ENCODE measurements at regions not wholly inside any gene's neighbourhood (a gene's known extent, or its start where the extent isn't known, plus 50 kb on each side); places are given as distances from the start of the nearest gene placed in this dataset.

GRCh38 chr2:62349788-62350187, 153.9 kb downstream of the B3GNT2 start:
- H3K36me3 ChIP-seq (ENCODE audit: insufficient read depth, low read length): no peaks in the 10 kb centered on the region
- no peaks in the 10 kb centered on the region for H4K20me1 ChIP-seq (ENCODE audit: insufficient read depth, low read length)
- H3K4me3 ChIP-seq (ENCODE audit: insufficient read depth, low read depth, low read length): no peak overlapping the region
- peaks cover 16% of the 10 kb centered on the region for H3K9me3 Mint-ChIP-seq (ENCODE audit: unreplicated experiment)
- no peaks in the 10 kb centered on the region for H3K9me3 ChIP-seq (ENCODE audit: insufficient read depth, low read depth, low read length)
- H3K4me2 ChIP-seq (ENCODE audit: low read length): no peak overlapping the region
- no peaks in the 10 kb centered on the region for H3K79me2 ChIP-seq (ENCODE audit: insufficient read depth, low read length)
- H2AFZ ChIP-seq (ENCODE audit: low read depth, low read length): no peak overlapping the region
- no peaks in the 10 kb centered on the region for H3K4me1 ChIP-seq (ENCODE audit: insufficient read depth, low read length)
- H3K4me1 Mint-ChIP-seq (ENCODE audit: low read depth, unreplicated experiment): no peaks in the 10 kb centered on the region
- FAIRE-seq (no peak), DNase-seq (ENCODE audit: low read depth) (no peak)
- H3K27me3 Mint-ChIP-seq (ENCODE audit: low read depth, unreplicated experiment): no peaks in the 10 kb centered on the region
- H3K36me3 Mint-ChIP-seq (ENCODE audit: low read depth, unreplicated experiment): no peaks in the 10 kb centered on the region
- no peak overlapping the region for H3K9ac ChIP-seq (ENCODE audit: low read length)
- H3K27ac ChIP-seq (ENCODE audit: low read depth, low read length): no peak overlapping the region
- no peaks in the 10 kb centered on the region for H3K27me3 ChIP-seq (ENCODE audit: insufficient read depth, low read length)
- TF ChIP-seq CTCF (IDR thresholded peaks at IDR 0.05; ENCODE audit: insufficient read depth, low read depth, low read length) (no peak), EZH2 (IDR thresholded peaks at IDR 0.05; ENCODE audit: insufficient read depth, low read length) (no peak)
- no peak overlapping the region for H3K4me3 Mint-ChIP-seq (ENCODE audit: unreplicated experiment)
- no peak overlapping the region for H3K27ac Mint-ChIP-seq (ENCODE audit: unreplicated experiment)

GRCh38 chr2:62348700-62349099, 152.8 kb downstream of the B3GNT2 start:
- Mint-ChIP-seq H3K4me1 (ENCODE audit: low read depth, unreplicated experiment) (no peaks in the 10 kb centered on the region), H3K4me3 (ENCODE audit: unreplicated experiment) (no peak overlapping the region), H3K27ac (ENCODE audit: unreplicated experiment) (no peak overlapping the region), H3K9me3 (ENCODE audit: unreplicated experiment) (peaks cover 16% of the 10 kb centered on the region), H3K27me3 (ENCODE audit: low read depth, unreplicated experiment) (no peaks in the 10 kb centered on the region), H3K36me3 (ENCODE audit: low read depth, unreplicated experiment) (no peaks in the 10 kb centered on the region)
- no peaks in the 10 kb centered on the region for H3K9me3 ChIP-seq (ENCODE audit: insufficient read depth, low read depth, low read length)
- no peak overlapping the region for H3K27ac ChIP-seq (ENCODE audit: low read depth, low read length)
- TF ChIP-seq EZH2 (IDR thresholded peaks at IDR 0.05; ENCODE audit: insufficient read depth, low read length) (no peak), CTCF (IDR thresholded peaks at IDR 0.05; ENCODE audit: insufficient read depth, low read depth, low read length) (no peak)
- H3K27me3 ChIP-seq (ENCODE audit: insufficient read depth, low read length): no peaks in the 10 kb centered on the region
- H2AFZ ChIP-seq (ENCODE audit: low read depth, low read length): no peak overlapping the region
- H3K4me2 ChIP-seq (ENCODE audit: low read length): no peak overlapping the region
- H3K79me2 ChIP-seq (ENCODE audit: insufficient read depth, low read length): no peaks in the 10 kb centered on the region
- DNase-seq (ENCODE audit: low read depth) (no peak), FAIRE-seq (no peak)
- no peak overlapping the region for H3K9ac ChIP-seq (ENCODE audit: low read length)
- H3K4me3 ChIP-seq (ENCODE audit: insufficient read depth, low read depth, low read length): no peak overlapping the region
- H3K36me3 ChIP-seq (ENCODE audit: insufficient read depth, low read length): no peaks in the 10 kb centered on the region
- H4K20me1 ChIP-seq (ENCODE audit: insufficient read depth, low read length): no peaks in the 10 kb centered on the region
- no peaks in the 10 kb centered on the region for H3K4me1 ChIP-seq (ENCODE audit: insufficient read depth, low read length)

GRCh38 chr2:62347563-62348270, 151.8 kb downstream of the B3GNT2 start:
- Mint-ChIP-seq H3K9me3 (ENCODE audit: unreplicated experiment) (peaks cover 16% of the 10 kb centered on the region), H3K4me1 (ENCODE audit: low read depth, unreplicated experiment) (no peaks in the 10 kb centered on the region), H3K27me3 (ENCODE audit: low read depth, unreplicated experiment) (no peaks in the 10 kb centered on the region), H3K27ac (ENCODE audit: unreplicated experiment) (no peak overlapping the region), H3K36me3 (ENCODE audit: low read depth, unreplicated experiment) (no peaks in the 10 kb centered on the region), H3K4me3 (ENCODE audit: unreplicated experiment) (no peak overlapping the region)
- no peaks in the 10 kb centered on the region for H3K27me3 ChIP-seq (ENCODE audit: insufficient read depth, low read length)
- FAIRE-seq (no peak), DNase-seq (ENCODE audit: low read depth) (no peak)
- no peaks in the 10 kb centered on the region for H3K79me2 ChIP-seq (ENCODE audit: insufficient read depth, low read length)
- H3K27ac ChIP-seq (ENCODE audit: low read depth, low read length): no peak overlapping the region
- TF ChIP-seq EZH2 (IDR thresholded peaks at IDR 0.05; ENCODE audit: insufficient read depth, low read length) (no peak), CTCF (IDR thresholded peaks at IDR 0.05; ENCODE audit: insufficient read depth, low read depth, low read length) (no peak)
- H3K9ac ChIP-seq (ENCODE audit: low read length): no peak overlapping the region
- no peak overlapping the region for H3K4me3 ChIP-seq (ENCODE audit: insufficient read depth, low read depth, low read length)
- H3K4me1 ChIP-seq (ENCODE audit: insufficient read depth, low read length): no peaks in the 10 kb centered on the region
- H3K4me2 ChIP-seq (ENCODE audit: low read length): no peak overlapping the region
- H3K36me3 ChIP-seq (ENCODE audit: insufficient read depth, low read length): no peaks in the 10 kb centered on the region
- no peak overlapping the region for H2AFZ ChIP-seq (ENCODE audit: low read depth, low read length)
- no peaks in the 10 kb centered on the region for H3K9me3 ChIP-seq (ENCODE audit: insufficient read depth, low read depth, low read length)
- no peaks in the 10 kb centered on the region for H4K20me1 ChIP-seq (ENCODE audit: insufficient read depth, low read length)
